Gastroesophageal sphincter (tissue), 4 donors: ENCODE measurements at regions not wholly inside any gene's neighbourhood (a gene's known extent, or its start where the extent isn't known, plus 50 kb on each side); places are given as distances from the start of the nearest gene placed in this dataset.

Experiments
- ATAC-seq: fragments of 150-250 bp; one replicate; pipeline ENCODE4 v1.9.1; 2016; ENCODE audit warnings: mild to moderate bottlenecking, moderate library complexity
- H3K27ac ChIP-seq, 4 donors: fragments of 200-600 bp; sonication (generic) in 3 of 4; 1 replicate in 3 of 4; 2 replicates in 1 of 4; pipeline ENCODE4 v1.5.1; 2016 to 2019
- H3K27me3 ChIP-seq: fragments of 200-600 bp; sonication (generic); one replicate; pipeline ENCODE4 v1.5.1; 2019
- H3K36me3 ChIP-seq, 2 donors: fragments of 200-600 bp; sonication (generic); one replicate each; pipeline ENCODE4 v1.5.1; 2019; ENCODE audit warnings: control low read depth in 1 of 2
- H3K4me1 ChIP-seq, 3 donors: fragments of 200-600 bp; sonication (generic); 1 replicate in 2 of 3; 2 replicates in 1 of 3; pipeline ENCODE4 v1.5.1; 2016 to 2019; ENCODE audit warnings: control low read depth in 2 of 3
- H3K4me3 ChIP-seq, 2 donors: fragments of 200-600 bp; sonication (generic); one replicate each; pipeline ENCODE4 v1.5.1; 2019; ENCODE audit warnings: mild to moderate bottlenecking in 1 of 2, moderate library complexity in 1 of 2
- H3K9me3 ChIP-seq, 3 donors: fragments of 200-600 bp; sonication (generic); one replicate each; pipeline ENCODE4 v1.5.1; 2017 to 2019; ENCODE audit warnings: control low read depth in 2 of 3
- EP300 ChIP-seq: sonication (generic); formaldehyde crosslinking; IDR thresholded peaks from one replicate; pipeline ENCODE4 v1.6.1; 2017; ENCODE audit warnings: antibody characterized with exemption, mild to moderate bottlenecking
- POLR2A ChIP-seq, 2 donors: fragments of 450-650 bp; IDR thresholded peaks; one replicate each; pipeline ENCODE4 v1.6.1; 2017; ENCODE audit warnings: antibody characterized with exemption in 2 of 2, mild to moderate bottlenecking in 2 of 2, moderate library complexity in 1 of 2
- POLR2AphosphoS5 ChIP-seq: sonication (generic); formaldehyde crosslinking; IDR thresholded peaks from one replicate; pipeline ENCODE4 v1.6.1; 2017; ENCODE audit warnings: antibody characterized with exemption
- WGBS, 2 donors: methylation state at CpG; one replicate each; pipeline ENCODE4 v1.1.5; 2018; ENCODE audit warnings: low coverage in 1 of 2; 5-methylcytosine and 5-hydroxymethylcytosine counted together
- TF ChIP-seq, protein P1 (sequence below), 4 experiments: fragments of 200-600 bp in 2 of 4; fragments of 450-650 bp in 2 of 4; sonication (generic) in 1 of 4; IDR thresholded peaks; one replicate each; pipeline ENCODE4 v1.5.1; 2017 to 2019; ENCODE audit warnings: antibody characterized with exemption in 4 of 4, mild to moderate bottlenecking in 2 of 4, moderate library complexity in 2 of 4

DNA sequence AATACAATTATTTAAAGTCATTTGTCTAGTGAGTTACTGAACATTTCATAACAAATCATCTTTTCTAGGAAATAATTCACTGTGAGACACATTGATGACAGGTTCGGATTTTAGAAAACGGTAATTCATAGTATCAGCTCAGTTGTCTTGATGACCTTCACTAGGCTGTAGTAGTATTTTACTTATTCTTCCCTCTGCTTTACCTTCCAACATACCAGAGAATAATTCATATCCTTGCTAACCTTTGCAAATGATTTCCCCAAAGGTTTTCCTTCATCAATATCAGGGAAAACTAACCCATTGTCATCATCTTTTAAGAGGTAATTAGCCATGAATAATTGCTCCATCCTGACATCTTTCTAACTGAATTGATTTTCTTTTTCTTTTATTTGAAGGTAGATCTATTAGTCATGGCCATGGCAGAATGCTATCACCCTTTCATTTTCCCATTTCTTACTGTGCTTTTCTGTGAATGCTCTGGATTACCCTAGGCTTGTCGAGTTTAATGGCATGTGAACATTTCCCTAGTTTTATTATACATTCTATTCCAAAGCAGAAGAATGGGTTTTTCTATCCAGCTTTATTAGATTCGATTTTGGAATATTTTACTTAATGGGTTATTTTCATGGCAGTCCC lies 299.2 kb downstream of the OLFM4 start:
- ATAC-seq: no peak
- Histone ChIP-seq H3K27me3 (no peaks in the 10 kb centered on the region), H3K4me1 (no peaks in the 10 kb centered on the region), H3K9me3 (no peaks in the 10 kb centered on the region), H3K27ac (no peak overlapping the region), H3K36me3 (no peaks in the 10 kb centered on the region), H3K4me3 (no peak overlapping the region)
- 66 to 78% methylated on average over 3 to 4 of the region's 4 CpGs for WGBS, 2 donors
- no peak for TF ChIP-seq EP300
- no peak for TF ChIP-seq POLR2A (IDR thresholded peaks at IDR 0.05)
- no peak for TF ChIP-seq POLR2AphosphoS5
- TF ChIP-seq, protein P1, sequence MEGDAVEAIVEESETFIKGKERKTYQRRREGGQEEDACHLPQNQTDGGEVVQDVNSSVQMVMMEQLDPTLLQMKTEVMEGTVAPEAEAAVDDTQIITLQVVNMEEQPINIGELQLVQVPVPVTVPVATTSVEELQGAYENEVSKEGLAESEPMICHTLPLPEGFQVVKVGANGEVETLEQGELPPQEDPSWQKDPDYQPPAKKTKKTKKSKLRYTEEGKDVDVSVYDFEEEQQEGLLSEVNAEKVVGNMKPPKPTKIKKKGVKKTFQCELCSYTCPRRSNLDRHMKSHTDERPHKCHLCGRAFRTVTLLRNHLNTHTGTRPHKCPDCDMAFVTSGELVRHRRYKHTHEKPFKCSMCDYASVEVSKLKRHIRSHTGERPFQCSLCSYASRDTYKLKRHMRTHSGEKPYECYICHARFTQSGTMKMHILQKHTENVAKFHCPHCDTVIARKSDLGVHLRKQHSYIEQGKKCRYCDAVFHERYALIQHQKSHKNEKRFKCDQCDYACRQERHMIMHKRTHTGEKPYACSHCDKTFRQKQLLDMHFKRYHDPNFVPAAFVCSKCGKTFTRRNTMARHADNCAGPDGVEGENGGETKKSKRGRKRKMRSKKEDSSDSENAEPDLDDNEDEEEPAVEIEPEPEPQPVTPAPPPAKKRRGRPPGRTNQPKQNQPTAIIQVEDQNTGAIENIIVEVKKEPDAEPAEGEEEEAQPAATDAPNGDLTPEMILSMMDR (IDR thresholded peaks at IDR 0.05): no peak

- Histone ChIP-seq H3K9me3 (no peaks in the 10 kb centered on the region), H3K27ac (no peak overlapping the region), H3K36me3 (no peaks in the 10 kb centered on the region), H3K4me3 (no peak overlapping the region), H3K4me1 (peaks cover 0 to 8% (median 0%) of the 10 kb centered on the region in 3 donors), H3K27me3 (no peaks in the 10 kb centered on the region)
- TF ChIP-seq EP300: no peak
- ATAC-seq: no peak
- 20 to 22% methylated on average over 4 of the region's 4 CpGs for WGBS, 2 donors
Observed at GRCh38 chr13:53336441-53337160, 308.0 kb downstream of the OLFM4 start.

- 85 to 100% methylated on average over 3 of the region's 3 CpGs for WGBS, 2 donors
- no peak for ATAC-seq
- no peaks in the 10 kb centered on the region for H3K27me3 ChIP-seq
- H3K4me3 ChIP-seq: no peak overlapping the region
- TF ChIP-seq EP300 (no peak), POLR2A (IDR thresholded peaks at IDR 0.05) (no peak), POLR2AphosphoS5 (no peak)
- TF ChIP-seq, protein P1 (IDR thresholded peaks at IDR 0.05): no peak
- H3K27ac ChIP-seq: no peak overlapping the region
- H3K9me3 ChIP-seq: no peaks in the 10 kb centered on the region
- no peaks in the 10 kb centered on the region for H3K36me3 ChIP-seq
- peaks cover 0 to 8% (median 0%) of the 10 kb centered on the region in 3 donors for H3K4me1 ChIP-seq
Observed at GRCh38 chr13:53338760-53339159, 310.1 kb downstream of the OLFM4 start.

- TF ChIP-seq POLR2A (IDR thresholded peaks at IDR 0.05) (no peak), POLR2AphosphoS5 (no peak), EP300 (no peak)
- TF ChIP-seq, protein P1 (IDR thresholded peaks at IDR 0.05): no peak
- no peak for ATAC-seq
Observed at GRCh38 chr13:53340505-53341143, 312.0 kb downstream of the OLFM4 start.

GRCh38 chr13:53341144-53341510 lies 312.5 kb downstream of the OLFM4 start:
- Histone ChIP-seq H3K36me3 (no peaks in the 10 kb centered on the region), H3K4me1 (peaks cover 0 to 8% (median 0%) of the 10 kb centered on the region in 3 donors), H3K9me3 (no peaks in the 10 kb centered on the region), H3K27ac (no peak overlapping the region), H3K27me3 (no peaks in the 10 kb centered on the region), H3K4me3 (no peak overlapping the region)
- WGBS, 2 donors: 39 to 83% methylated on average over 3 of the region's 3 CpGs
- no peak for ATAC-seq
- TF ChIP-seq POLR2A (IDR thresholded peaks at IDR 0.05): no peak
- TF ChIP-seq, protein P1 (IDR thresholded peaks at IDR 0.05): no peak
- no peak for TF ChIP-seq EP300
- no peak for TF ChIP-seq POLR2AphosphoS5

More at GRCh38 chr13:53340505-53341143, 312.0 kb downstream of the OLFM4 start:
- no peaks in the 10 kb centered on the region for H3K9me3 ChIP-seq
- H3K4me1 ChIP-seq: peaks cover 0 to 8% (median 0%) of the 10 kb centered on the region in 3 donors
- H3K27me3 ChIP-seq: no peaks in the 10 kb centered on the region
- 40 to 86% methylated on average over 1 of the region's 1 CpG for WGBS, 2 donors
- H3K4me3 ChIP-seq: no peak overlapping the region
- H3K27ac ChIP-seq: no peak overlapping the region
- no peaks in the 10 kb centered on the region for H3K36me3 ChIP-seq
